ENCODE measurements at regions not wholly inside any gene's neighbourhood (a gene's known extent, or its start where the extent isn't known, plus 50 kb on each side); places are given as distances from the start of the nearest gene placed in this dataset.
"Not testable (repeated sequence)": the region's sequence is repeated elsewhere in the genome, so short reads cannot be mapped to it uniquely, and the experiment has no call there.

DNA sequence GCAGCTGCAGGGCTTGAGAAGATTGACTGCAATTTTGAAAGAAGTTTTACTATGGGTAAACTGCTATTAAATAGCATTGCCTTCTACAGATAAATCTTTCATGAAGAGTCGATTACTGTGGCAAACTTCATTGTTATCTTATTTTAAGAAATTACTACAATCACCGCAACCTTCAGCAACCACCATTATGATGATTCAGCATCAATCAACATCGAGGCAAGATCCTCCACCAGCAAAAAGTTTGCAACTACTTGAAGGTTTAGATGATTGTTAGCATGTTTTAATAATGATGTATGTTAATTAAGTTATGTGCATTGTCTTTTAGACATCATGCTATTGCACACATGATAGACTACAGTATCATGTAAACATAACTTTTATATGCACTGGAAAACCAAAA is 1511.0 kb downstream of the FSTL5 start:
- no peak for DNase-seq (ENCODE audit: low spot score)

DNA sequence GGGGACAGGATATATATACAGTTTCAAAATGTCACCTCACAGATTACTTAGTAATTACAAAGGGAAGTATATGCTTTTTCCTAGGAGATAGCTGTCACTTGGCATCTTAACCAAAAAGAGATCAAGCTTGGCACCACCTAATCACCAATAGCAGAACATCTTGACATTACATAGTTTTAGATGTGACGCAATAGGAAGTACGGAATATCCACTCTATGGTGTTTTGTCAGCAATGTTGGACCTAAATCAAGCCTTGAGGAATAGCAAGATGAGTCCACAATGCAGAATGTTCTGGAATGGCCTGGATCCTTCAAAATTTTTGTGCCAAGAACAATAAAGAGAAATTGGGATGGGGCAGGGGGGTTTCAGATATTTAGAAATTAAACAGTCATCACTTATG is 1488.2 kb downstream of the FSTL5 start:
- no peak for DNase-seq (ENCODE audit: low spot score)

DNA sequence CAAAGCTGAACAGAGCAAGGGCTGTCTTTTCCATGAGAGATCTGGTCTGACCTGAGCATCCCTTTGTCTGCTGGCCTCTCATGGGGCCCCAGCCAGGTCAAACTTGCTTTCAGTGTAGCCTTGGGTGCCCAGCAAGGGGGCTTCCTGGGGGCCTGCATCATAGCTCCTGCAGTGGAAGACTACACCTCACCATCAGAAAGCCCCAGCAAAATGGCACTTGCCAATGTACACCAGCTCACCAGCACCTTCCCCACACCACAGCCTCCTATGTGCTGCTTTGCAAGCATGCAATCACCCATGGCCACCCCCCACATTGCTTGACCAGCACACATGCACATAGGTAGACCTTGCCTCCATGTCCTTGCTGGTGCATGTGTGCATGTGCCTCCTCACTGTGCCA is 1478.1 kb downstream of the FSTL5 start:
- DNase-seq (ENCODE audit: low spot score) = no peak

DNA sequence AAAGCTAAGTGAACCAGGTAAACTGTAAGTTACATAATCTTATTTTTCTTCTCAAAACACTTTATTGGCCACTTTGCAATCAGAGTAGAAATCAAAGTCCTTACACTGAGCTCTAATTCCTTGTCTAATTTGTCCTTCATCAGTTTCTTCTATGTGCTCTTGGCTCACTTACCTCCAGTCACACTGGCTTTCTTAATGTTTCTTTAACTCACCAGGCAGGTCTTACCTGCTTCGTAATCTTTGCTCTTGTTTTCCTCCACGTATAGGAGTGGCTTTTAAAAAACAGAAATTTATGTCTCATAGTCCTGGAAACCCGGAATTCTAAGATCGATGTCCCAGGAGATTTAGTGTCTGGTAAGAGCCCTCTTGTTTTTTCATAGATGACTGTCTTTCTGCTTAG is 1462.1 kb downstream of the FSTL5 start:
- DNase-seq (ENCODE audit: low spot score) = no peak

DNA sequence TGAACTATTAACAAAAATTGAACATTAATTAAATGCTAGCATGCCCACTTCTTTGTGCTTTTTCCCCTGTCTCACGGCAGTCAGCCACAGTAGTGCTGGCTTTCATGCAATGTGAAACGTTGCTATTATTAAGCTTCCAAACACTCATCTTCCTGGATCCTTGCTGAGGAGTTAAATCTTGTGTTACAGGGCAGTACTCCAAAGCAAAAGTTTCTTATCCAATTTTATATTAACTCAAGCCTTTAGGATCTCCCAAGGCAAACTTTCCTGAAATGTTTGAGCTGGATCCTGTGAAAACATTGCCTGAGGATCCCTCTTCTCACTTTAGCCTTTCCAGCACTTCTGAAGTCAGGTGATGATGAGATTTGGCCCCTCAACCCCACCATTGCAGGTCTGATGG is 1454.8 kb downstream of the FSTL5 start:
- no peak for DNase-seq (ENCODE audit: low spot score)

DNA sequence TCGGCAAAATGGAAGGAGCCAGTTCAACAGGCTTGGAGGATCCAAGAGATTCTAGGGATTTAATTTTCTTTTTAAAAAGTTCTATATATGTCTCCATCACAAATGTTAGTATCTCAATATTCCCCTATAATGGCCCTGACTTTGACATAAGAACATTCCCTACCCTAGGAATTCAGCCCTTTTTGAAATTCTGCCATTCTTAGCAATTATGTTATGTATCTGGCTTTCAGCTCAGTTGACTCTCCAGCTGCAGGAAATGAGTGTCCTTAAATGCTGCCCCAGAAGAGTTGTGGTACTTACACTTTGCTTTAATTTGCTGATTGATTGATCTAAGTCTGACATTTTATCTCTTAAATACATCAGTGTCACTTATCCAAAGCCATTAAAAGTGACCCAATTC is 1454.3 kb downstream of the FSTL5 start:
- no peak for DNase-seq (ENCODE audit: low spot score)

DNA sequence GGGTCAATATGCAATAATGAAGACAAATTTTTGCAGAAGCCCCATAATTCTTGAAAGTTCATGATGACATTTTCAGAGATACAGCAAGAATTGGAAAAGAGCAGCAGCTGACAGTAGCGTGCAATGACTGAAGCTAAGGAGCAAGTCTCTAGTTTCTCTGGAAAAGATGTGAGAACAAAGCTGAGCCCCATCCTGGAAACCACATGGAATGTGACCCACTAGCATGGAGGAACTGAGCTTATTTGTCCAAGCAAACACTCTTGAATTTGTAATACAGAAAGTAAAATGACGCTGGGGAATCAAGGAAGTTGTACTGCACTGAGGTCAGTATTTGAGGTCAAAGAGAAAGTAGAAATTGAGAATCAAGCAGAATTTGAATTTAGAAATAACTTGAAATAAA is 1447.2 kb downstream of the FSTL5 start:
- no peak for DNase-seq (ENCODE audit: low spot score)

DNA sequence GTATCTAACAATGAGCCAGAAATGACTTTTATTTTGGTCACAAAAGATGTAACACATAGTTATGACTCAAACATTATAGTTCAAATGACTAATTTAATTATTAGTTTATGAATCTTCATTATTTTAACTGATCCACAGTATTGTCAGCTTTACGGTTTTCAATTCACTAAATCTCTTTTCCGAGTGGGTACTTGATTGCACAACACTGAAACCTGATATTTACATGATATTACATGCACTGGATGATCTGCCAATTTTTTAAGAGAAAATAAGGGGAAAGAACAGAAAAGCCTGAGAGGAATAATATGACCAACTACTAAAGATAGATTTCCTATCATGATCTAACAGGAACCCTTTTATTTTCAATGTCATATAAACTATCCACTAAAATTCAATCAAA is 1446.0 kb downstream of the FSTL5 start:
- no peak for DNase-seq (ENCODE audit: low spot score)

DNA sequence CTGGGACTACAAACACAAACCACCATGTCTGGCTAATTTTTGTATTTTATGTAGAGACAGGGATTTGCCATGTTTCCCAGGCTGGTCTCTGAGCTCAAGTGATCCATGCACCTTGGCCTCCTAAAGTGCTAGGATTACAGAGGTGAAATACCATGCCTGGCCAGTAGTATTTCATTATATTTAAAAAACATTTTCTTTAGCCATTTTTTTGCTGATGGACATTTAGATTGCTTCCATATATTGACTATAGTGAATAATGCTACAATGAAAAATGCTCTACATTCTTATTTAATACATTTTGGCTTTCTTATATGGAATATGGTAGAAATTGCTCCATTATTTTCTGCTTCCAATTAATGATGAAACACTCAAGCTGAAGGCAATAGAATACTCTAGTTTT is 1439.7 kb downstream of the FSTL5 start:
- no peak for DNase-seq (ENCODE audit: low spot score)

DNA sequence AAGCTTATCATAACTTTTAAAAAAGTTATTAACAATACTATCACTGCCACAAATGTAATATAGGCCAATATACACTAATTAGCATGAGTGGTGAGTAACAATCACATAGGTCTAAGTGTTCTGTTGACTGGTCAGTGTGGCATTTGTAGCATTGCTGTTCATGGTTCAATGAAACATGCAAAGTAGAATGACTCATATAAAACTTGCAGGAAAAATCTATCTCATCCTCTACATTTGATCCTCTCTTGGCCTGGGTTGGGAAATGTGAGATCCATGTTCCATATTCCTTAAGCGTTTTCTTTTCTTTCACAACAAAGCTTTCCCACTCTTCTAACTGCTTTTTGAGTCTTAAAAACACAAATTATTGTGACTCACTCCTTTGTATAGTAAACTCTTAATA is 1418.7 kb downstream of the FSTL5 start:
- no peak for DNase-seq (ENCODE audit: low spot score)

DNA sequence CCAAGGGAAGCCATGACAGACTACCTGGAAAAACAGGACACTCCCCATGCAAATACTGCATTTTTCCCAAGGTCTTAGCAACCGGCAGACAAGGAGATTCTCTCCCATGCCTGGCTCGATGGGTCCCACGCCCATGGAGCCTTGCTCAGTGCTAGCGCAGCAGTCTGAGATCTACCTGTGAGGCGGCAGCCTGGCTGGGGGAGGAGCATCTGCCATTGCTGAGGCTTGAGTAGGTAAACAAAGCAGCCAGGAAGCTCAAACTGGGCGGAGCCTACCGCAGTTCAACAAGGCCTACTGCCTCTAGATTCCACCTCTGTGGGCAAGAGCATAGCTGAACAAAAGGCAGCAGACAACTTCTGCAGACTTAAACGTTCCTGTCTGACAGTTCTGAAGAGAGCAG is 1417.2 kb downstream of the FSTL5 start:
- not testable (repeated sequence) for DNase-seq (ENCODE audit: low spot score)

DNA sequence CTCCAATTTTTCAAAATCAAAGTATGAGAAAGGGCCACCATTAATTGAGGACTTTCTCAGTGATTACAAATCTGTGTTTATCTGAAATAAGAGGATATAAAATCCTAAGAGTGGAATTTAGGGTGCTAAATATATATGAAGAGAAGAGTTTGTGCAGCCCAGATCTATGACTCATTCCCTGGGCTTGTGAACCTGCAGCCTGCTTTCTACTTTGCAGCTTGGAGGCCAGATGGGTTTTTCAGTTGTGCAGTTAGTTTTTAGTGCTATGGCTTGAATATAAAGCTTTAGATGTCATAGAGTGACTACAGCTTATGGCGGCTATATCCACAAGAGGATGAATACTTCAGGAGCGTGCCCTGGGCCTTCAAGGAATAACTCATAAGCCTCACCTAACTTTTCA is 1391.1 kb downstream of the FSTL5 start:
- DNase-seq (ENCODE audit: low spot score) = no peak

DNA sequence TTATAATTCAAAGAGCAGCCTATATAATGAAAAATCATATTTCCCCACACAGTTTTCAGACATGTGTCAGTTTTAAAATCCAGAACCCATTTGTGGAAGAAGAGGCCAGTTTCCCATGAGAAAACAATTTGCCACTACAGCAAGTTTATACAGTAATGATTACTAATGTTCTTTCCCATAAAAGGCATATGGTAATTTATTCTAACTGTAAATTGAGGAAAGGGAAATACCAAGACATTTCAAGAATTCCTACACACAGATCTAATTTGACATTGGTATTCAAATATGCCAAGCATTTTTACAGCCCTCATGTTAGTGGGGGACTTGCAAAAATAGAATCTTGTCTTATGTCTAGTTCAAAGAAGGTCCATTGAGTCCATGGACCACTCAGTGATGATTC is 1368.6 kb downstream of the FSTL5 start:
- DNase-seq (ENCODE audit: low spot score) = no peak

DNA sequence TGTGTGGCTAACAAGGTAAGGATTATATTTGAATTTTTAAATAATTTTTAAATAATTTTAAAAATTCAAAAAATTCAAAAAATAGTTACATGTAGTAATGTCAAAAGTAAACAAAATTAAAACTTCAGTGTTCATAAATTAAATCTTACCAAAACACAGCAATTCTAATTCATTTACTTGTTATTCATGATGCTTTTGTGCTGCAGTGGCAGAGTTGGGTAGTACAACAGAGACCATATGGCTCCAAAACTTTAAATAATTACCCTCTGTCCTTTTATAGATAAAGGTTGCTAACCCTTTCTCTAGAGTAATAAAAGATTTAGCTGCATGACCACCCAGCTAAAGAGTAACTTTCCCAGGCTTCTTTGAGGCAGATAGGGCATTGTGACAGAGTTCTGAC is 1355.6 kb downstream of the FSTL5 start:
- no peak for DNase-seq (ENCODE audit: low spot score)

DNA sequence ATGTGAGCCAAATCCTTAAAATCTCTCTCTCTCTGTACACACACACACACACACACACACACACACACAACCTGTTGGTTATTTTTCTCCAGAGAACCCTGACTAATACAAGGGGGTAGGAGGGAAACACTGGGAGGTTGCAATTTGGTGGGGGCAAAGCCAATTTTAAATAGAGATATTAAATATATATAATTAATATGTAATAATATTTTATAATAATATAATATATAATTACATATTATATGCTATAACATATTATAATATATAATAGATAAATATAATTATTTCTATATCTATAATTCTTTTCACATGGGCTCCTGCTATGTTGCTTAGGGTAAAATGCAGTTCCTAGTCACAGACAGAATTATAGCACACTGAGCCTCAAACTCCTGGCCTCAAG is 1354.2 kb downstream of the FSTL5 start:
- no peak for DNase-seq (ENCODE audit: low spot score)

DNA sequence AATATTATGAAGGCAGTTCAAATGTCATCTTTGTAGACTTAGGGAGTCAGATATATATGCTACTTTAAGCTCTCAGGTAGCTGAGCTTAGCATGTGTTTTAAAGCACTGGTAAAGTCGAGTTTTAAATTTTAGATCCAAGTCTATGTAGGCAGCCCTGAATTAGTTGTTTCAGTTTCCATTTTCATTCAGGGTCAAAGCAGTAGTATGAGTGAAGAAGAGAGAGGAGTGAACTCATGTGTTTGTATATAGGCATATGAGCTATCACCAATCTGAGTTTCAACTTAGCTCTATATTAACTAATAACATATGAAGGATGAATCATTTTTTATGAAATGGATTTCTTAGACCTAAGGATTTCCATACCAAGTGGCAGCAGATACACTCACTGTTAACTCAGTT is 1353.4 kb downstream of the FSTL5 start:
- no peak for DNase-seq (ENCODE audit: low spot score)

DNA sequence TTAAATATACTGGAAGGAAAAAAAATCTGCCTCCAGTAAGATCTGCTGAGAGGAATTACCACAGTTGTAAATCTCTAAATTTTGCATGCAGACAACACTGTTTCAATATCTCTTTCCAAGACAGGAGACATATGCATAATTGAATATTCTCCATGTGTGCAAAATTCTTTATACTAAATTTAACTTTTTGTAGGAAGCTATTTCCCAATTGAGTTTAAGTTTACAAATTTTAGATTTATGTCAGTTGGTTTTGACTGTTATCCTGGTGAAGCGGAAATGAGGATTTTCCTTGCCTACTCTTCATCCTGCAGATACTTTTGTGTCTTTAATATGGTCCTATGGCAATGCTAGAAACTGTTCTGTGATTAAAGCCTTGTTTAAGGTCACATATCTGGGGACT is 1352.9 kb downstream of the FSTL5 start:
- no peak for DNase-seq (ENCODE audit: low spot score)

DNA sequence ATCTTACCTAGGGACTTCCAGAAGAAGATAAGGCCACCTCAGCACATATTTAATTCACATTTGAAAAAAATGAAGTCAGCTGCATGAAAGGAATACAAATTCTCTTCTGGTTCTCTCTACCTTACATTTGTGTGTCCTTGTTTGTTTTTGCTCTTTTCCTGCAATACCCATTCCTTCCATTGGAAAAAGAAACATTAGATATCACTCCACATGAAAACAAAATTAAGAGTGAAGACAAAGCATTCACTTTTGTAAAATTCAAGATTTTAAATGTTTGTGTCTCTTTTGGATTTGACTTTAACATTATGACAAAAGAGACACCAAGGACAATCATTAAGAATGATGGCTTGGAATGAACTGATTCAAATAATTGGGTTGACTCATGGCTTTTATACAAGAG is 1351.8 kb downstream of the FSTL5 start:
- DNase-seq (ENCODE audit: low spot score) = no peak

DNA sequence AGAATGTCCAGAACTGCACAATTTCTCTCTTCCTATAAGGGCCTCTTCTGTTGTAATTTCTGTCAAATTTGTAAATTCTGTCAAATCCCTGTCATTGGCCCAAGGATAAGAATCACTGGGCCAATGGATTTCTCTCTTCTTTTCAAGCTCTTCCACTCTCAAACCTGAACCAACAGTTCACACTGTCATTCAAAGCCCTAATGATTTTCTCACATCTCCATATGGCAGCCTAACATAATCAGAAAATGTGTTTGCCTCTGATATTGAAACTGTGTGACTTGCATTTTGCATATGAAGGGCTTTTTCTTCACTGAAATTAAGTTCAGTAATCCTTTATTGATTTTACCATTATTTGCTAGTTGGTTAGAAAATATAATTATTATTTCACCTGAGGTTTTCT is 1349.1 kb downstream of the FSTL5 start:
- no peak for DNase-seq (ENCODE audit: low spot score)

DNA sequence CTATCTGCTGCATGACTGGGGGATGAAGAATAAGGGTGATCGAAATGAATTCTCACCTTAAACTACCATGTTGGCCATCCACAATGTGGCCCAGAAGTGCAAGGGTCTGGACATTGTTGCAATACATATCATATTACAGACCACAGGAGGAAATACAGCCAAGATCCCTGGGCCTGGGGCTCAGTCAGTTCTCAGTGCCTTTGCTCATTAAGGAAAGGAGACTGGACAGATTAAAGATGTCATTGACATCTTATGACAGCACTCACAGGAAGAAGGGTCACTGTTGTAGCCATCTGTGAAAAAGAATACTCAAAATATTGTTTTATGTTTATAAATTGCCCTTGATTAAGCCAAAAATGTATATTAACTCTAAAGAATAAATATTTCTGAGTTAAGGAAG is 1345.2 kb downstream of the FSTL5 start:
- no peak for DNase-seq (ENCODE audit: low spot score)

DNA sequence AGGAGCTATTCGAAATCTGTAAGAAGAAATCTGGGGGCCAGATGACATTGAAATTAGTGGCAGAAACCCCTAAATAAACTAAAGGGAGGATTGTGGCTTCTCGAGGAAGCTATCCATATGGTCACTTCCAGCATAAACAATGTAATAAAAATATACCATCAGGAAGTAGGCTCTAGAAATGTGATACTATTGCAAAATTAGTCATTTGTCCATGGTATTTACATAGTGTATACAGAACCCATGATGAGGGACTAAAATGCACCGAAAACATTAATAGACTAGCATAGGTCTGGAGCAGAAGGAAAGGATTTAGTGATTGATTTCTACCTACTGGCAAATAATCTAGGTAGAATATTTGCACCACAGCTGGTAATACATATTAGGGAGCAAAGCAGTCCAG is 1344.0 kb downstream of the FSTL5 start:
- no peak for DNase-seq (ENCODE audit: low spot score)

DNA sequence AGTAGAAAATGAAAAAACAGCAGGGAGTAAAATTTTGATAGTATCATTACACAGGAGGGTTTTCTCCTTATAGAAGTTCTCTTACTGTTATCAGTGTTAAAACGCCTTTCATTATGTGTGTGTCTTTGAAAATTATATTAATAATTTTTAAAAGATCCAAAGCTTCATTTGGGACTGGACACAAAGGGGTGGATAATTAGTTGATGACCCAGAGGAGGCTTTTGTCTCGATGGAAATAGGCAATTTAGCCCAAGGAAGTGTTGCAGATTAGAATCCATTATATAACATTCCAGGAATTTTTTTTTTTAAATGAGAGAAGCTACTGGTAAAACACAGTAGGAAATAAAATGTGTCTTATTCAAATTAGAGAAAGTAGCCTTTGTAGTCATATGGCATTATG is 1339.3 kb downstream of the FSTL5 start:
- no peak for DNase-seq (ENCODE audit: low spot score)

DNA sequence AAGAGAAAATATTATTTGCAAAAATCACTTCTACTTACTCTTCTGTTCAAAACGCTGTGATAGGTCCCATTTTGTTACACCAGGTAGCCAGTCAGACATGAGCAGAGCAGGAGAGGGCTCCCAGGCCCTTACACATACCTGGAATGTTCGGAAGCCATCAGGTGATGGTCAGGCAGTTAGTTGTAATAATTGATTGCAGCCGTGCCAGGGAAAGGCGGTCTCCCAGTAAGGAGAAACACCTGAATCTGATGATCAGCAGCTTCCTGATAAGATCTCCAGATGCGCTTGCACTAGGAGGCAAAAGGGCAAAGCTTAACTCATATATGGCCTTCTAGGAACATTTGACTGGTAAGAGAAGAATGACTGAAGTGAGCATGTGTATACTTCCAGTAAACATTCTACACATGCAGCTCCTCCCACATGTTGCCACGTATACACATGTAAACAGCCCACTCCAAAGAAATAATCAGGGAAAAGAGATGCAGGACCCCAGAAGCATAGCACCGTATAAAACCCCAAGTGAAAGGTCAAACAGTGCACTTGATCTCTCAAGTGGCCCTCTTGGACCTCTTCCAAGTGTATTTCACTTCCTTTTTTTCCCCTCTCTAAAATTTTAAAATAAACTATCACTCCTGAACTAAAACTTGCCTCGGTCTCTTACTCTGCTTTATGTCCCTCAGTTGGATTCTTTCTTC is 1338.0 kb downstream of the FSTL5 start:
- DNase-seq (ENCODE audit: low spot score) = no peak

DNA sequence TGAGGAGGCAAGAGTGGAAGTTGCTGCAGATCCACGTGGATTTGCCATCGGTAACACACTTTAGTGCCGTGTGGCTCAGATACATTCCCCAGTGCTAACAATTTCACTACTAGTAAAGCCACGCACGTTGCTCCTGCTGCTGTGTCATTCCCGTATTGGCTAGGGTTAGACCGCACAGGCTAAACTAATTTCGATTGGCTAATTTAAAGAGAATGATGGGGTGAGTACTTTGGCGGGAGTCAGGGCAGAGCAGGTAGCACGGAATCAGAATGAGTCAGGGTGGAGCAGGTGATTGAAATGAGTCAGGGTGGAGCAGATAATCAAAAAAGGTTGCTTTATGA is 1337.5 kb downstream of the FSTL5 start:
- DNase-seq (ENCODE audit: low spot score) = no peak

All from hepatic stellate cell (primary cell).